Neural progenitor cell (in vitro differentiated cells): ENCODE measurements at regions not wholly inside any gene's neighbourhood (a gene's known extent, or its start where the extent isn't known, plus 50 kb on each side); places are given as distances from the start of the nearest gene placed in this dataset.

Experiments
- DNase-seq: peaks from one replicate; pipeline ENCODE4 v3.0.0-alpha.2; 2016; ENCODE audit warnings: low spot score
- H2AFZ ChIP-seq: fragments of 200-600 bp; sonication (generic); replicated peaks from 2 replicates; pipeline ENCODE4 v1.6.1; 2016; ENCODE audit warnings: antibody characterized with exemption
- H3F3A ChIP-seq: fragments of 200-600 bp; sonication (generic); 2 replicates; pipeline ENCODE4 v1.6.1; 2016; ENCODE audit warnings: antibody characterized with exemption, low read depth
- H3K27ac ChIP-seq: fragments of 200-600 bp; sonication (generic); 2 replicates; pipeline ENCODE4 v1.5.1; 2016; ENCODE audit warnings: mild to moderate bottlenecking
- H3K27me3 ChIP-seq: fragments of 200-600 bp; sonication (generic); 2 replicates; pipeline ENCODE4 v1.6.1; 2016; ENCODE audit warnings: mild to moderate bottlenecking, moderate library complexity
- H3K36me3 ChIP-seq: fragments of 200-600 bp; sonication (generic); 2 replicates; pipeline ENCODE4 v1.5.1; 2016
- H3K4me1 ChIP-seq: fragments of 200-600 bp; sonication (generic); 2 replicates; pipeline ENCODE4 v1.6.1; 2016; ENCODE audit warnings: mixed run types
- H3K4me2 ChIP-seq: fragments of 200-600 bp; sonication (generic); 2 replicates; pipeline ENCODE4 v1.6.1; 2016
- H3K4me3 ChIP-seq: fragments of 200-600 bp; sonication (generic); 2 replicates; pipeline ENCODE4 v1.5.1; 2016
- H3K79me2 ChIP-seq: fragments of 200-600 bp; sonication (generic); 2 replicates; pipeline ENCODE4 v1.6.1; 2016; ENCODE audit warnings: low read depth
- H3K9ac ChIP-seq: fragments of 200-600 bp; sonication (generic); 2 replicates; pipeline ENCODE4 v1.6.1; 2016
- H3K9me3 ChIP-seq: fragments of 200-600 bp; sonication (generic); 2 replicates; pipeline ENCODE4 v1.5.1; 2016; ENCODE audit warnings: low read depth
- H4K20me1 ChIP-seq: fragments of 200-600 bp; sonication (generic); 2 replicates; pipeline ENCODE4 v1.6.1; 2016; ENCODE audit warnings: low read depth
- H3K27ac Mint-ChIP-seq: 3 replicates; pipeline ENCODE4 v1.8.0; 2021; ENCODE audit warnings: mixed read lengths
- H3K27me3 Mint-ChIP-seq: 2 replicates; pipeline ENCODE4 v1.8.0; 2022; ENCODE audit warnings: low read depth, mild to moderate bottlenecking, inconsistent platforms, moderate library complexity, mixed read lengths; ENCODE audit not compliant: insufficient read depth
- H3K36me3 Mint-ChIP-seq: 3 replicates; pipeline ENCODE4 v1.8.0; 2021; ENCODE audit warnings: mixed read lengths
- H3K4me1 Mint-ChIP-seq: 3 replicates; pipeline ENCODE4 v1.8.0; 2021; ENCODE audit warnings: mixed read lengths
- H3K4me3 Mint-ChIP-seq: 3 replicates; pipeline ENCODE4 v1.8.0; 2021; ENCODE audit warnings: mild to moderate bottlenecking, moderate library complexity, mixed read lengths
- H3K9me3 Mint-ChIP-seq: 3 replicates; pipeline ENCODE4 v1.8.0; 2020; ENCODE audit warnings: mixed read lengths
- CTCF ChIP-seq: fragments of 200-600 bp; sonication (generic); IDR thresholded peaks from 2 replicates; pipeline ENCODE4 v1.5.1; 2017; ENCODE audit warnings: antibody characterized with exemption, mild to moderate bottlenecking
- EZH2 ChIP-seq: fragments of 200-600 bp; sonication (generic); IDR thresholded peaks from 2 replicates; pipeline ENCODE4 v1.6.1; 2017; ENCODE audit warnings: antibody characterized with exemption, mild to moderate bottlenecking, moderate library complexity
- EZH2phosphoT487 ChIP-seq: fragments of 200-600 bp; sonication (generic); IDR thresholded peaks from 2 replicates; pipeline ENCODE4 v1.6.1; 2017; ENCODE audit warnings: antibody characterized with exemption

GRCh38 chr5:101846496-101846895 is 449.6 kb downstream of the SLCO4C1 start:
- DNase-seq = no peak
- H3K36me3 ChIP-seq = no peaks in the 10 kb centered on the region
- H2AFZ ChIP-seq = peak overlapping the region; percentile 22
- H3K4me2 ChIP-seq = no peak overlapping the region
- H3K27ac Mint-ChIP-seq = no peak overlapping the region
- H3K27me3 ChIP-seq = no peaks in the 10 kb centered on the region
- no peak for TF ChIP-seq EZH2phosphoT487
- no peak overlapping the region for H3K4me3 ChIP-seq
- H3F3A ChIP-seq = no peaks in the 10 kb centered on the region
- no peak overlapping the region for H3K9ac ChIP-seq
- no peaks in the 10 kb centered on the region for H3K79me2 ChIP-seq
- H3K27ac ChIP-seq = no peak overlapping the region
- no peaks in the 10 kb centered on the region for H3K4me1 Mint-ChIP-seq
- no peaks in the 10 kb centered on the region for H3K36me3 Mint-ChIP-seq
- no peaks in the 10 kb centered on the region for H3K9me3 ChIP-seq
- no peaks in the 10 kb centered on the region for H4K20me1 ChIP-seq
- H3K9me3 Mint-ChIP-seq = no peaks in the 10 kb centered on the region
- H3K4me3 Mint-ChIP-seq = no peak overlapping the region
- no peaks in the 10 kb centered on the region for H3K27me3 Mint-ChIP-seq
- H3K4me1 ChIP-seq = no peaks in the 10 kb centered on the region

DNA sequence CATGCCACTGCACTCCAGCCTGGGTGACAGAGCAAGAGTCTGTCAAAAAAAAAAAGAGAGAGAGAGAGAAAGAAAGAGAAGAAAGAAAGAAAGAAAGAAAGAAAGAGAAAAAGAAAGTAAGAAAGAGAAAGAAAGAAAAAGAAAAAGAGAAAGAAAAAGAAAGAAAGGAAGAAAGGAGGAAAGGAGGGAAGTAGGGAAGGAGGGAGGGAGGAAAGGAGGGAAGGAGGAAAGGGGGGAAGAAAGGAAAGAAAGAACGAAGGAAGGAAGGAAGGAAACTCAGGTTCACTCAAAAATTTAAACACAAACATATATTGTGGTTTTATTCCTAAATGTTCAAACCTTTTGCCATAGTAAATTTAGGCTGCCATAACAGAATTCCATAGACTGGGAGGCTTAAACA is 453.0 kb downstream of the SLCO4C1 start:
- Histone ChIP-seq H2AFZ (no peak overlapping the region), H3K4me3 (no peak overlapping the region), H3F3A (no peaks in the 10 kb centered on the region), H3K27me3 (no peaks in the 10 kb centered on the region), H3K4me2 (no peak overlapping the region), H3K36me3 (no peaks in the 10 kb centered on the region), H3K4me1 (no peaks in the 10 kb centered on the region), H4K20me1 (no peaks in the 10 kb centered on the region), H3K27ac (no peak overlapping the region), H3K9ac (no peak overlapping the region), H3K79me2 (no peaks in the 10 kb centered on the region), H3K9me3 (no peaks in the 10 kb centered on the region)
- H3K4me3 Mint-ChIP-seq = no peak overlapping the region
- DNase-seq = no peak
- no peaks in the 10 kb centered on the region for H3K9me3 Mint-ChIP-seq
- no peaks in the 10 kb centered on the region for H3K4me1 Mint-ChIP-seq
- no peaks in the 10 kb centered on the region for H3K27me3 Mint-ChIP-seq
- H3K27ac Mint-ChIP-seq = no peak overlapping the region
- TF ChIP-seq CTCF (no peak), EZH2 (no peak), EZH2phosphoT487 (no peak)
- H3K36me3 Mint-ChIP-seq = no peaks in the 10 kb centered on the region

GRCh38 chr5:101838435-101838834 is 457.6 kb downstream of the SLCO4C1 start:
- no peaks in the 10 kb centered on the region for H3K36me3 ChIP-seq
- Mint-ChIP-seq H3K4me1 (no peaks in the 10 kb centered on the region), H3K27ac (no peak overlapping the region), H3K4me3 (no peak overlapping the region), H3K9me3 (no peaks in the 10 kb centered on the region), H3K36me3 (no peaks in the 10 kb centered on the region), H3K27me3 (no peaks in the 10 kb centered on the region)
- no peaks in the 10 kb centered on the region for H3K27me3 ChIP-seq
- no peaks in the 10 kb centered on the region for H3F3A ChIP-seq
- H3K9me3 ChIP-seq = no peaks in the 10 kb centered on the region
- H4K20me1 ChIP-seq = no peaks in the 10 kb centered on the region
- H3K4me3 ChIP-seq = no peak overlapping the region
- no peak overlapping the region for H2AFZ ChIP-seq
- H3K79me2 ChIP-seq = no peaks in the 10 kb centered on the region
- no peaks in the 10 kb centered on the region for H3K4me1 ChIP-seq
- no peak for DNase-seq
- H3K27ac ChIP-seq = no peak overlapping the region
- H3K9ac ChIP-seq = no peak overlapping the region
- no peak overlapping the region for H3K4me2 ChIP-seq
- no peak for TF ChIP-seq EZH2
- no peak for TF ChIP-seq CTCF
- TF ChIP-seq EZH2phosphoT487 = no peak

DNA sequence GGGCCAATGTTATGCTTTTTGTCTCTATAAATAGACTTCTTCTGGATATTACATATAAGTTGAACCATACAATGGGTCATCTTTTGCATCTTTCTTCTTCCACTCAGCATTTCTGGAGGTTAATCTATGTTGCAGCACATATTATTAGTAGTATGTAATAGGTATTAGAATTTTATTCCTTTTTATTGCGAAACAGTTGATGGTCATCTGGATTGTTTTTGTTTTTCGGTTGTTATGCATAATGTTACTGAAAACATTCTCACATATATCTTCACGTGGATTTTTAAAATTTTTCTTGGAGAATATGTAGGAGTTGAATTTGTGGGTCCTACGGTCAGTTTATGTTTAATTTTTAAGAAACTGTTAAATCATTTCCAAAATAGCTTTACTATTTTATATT is 466.8 kb downstream of the SLCO4C1 start:
- Histone ChIP-seq H3K9ac (no peak overlapping the region), H3K27me3 (no peaks in the 10 kb centered on the region), H3K4me3 (no peak overlapping the region), H3K79me2 (no peaks in the 10 kb centered on the region), H3K9me3 (peaks cover 4% of the 10 kb centered on the region), H3K4me1 (no peaks in the 10 kb centered on the region), H3K36me3 (no peaks in the 10 kb centered on the region), H2AFZ (no peak overlapping the region), H3K27ac (no peak overlapping the region), H4K20me1 (no peaks in the 10 kb centered on the region), H3K4me2 (no peak overlapping the region), H3F3A (no peaks in the 10 kb centered on the region)
- Mint-ChIP-seq H3K27me3 (no peaks in the 10 kb centered on the region), H3K36me3 (peaks cover 2% of the 10 kb centered on the region), H3K27ac (no peak overlapping the region), H3K4me3 (no peak overlapping the region), H3K4me1 (no peaks in the 10 kb centered on the region), H3K9me3 (peaks cover 10% of the 10 kb centered on the region)
- DNase-seq = no peak
- no peak for TF ChIP-seq CTCF
- no peak for TF ChIP-seq EZH2phosphoT487
- TF ChIP-seq EZH2 = no peak
